ENCODE measurements at regions not wholly inside any gene's neighbourhood (a gene's known extent, or its start where the extent isn't known, plus 50 kb on each side); places are given as distances from the start of the nearest gene placed in this dataset.

DNA sequence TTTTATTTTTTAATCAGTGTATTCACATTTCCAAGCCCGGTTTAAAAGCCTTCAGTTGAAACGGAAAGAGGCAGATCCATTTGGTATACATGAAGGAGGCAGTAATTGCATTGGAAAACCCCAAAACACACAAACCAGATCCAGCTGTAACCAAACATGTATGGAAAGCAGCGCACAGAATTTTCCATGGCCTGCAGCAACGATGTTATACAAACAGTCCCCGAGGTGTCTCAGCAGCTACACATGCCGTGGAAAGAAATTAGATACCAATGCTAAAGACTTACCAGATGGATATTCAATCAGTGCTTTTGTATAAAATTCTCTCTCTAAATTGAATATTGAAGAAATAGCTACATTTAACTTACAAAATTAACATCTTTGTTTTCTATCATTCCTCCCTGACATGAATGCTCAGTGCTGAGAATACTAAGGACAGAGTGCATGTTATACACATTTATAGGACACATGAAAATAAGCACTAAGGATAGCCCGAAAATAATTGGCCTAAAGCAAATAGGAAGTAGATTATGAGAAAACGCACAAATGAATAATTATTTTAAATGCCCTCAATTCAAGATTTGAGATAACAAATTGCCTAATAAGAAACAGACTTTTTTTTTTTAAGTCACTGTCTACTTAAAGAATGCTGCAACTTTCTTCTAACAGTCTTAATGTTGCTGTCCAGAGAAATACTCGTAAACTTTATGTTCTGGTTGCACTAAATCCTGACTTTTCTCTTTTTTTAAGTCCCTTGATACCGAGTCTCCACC lies 713.1 kb downstream of the HDGFL1 start:
- intact Hi-C loops (cut with micrococcal nuclease): no loop called here

DNA sequence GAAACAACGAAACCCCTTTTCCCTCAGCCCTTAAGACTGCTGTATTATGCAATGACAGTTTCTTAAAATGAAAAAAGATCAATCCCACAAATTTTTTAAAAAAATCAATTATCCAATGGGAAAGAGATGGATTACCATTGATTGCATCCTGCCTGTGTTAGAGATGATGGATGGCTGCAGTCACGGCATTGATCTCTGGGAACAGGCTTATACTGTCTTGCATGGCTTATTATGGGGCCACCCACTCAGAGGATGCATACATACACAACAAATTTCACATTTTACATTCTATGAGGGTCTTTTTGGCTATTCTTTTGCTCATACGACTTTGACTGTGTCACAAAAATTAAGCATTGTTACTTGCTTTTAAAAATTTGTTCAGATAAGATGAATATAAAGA lies 724.3 kb downstream of the HDGFL1 start:
- intact Hi-C loops (cut with micrococcal nuclease): no loop called here

DNA sequence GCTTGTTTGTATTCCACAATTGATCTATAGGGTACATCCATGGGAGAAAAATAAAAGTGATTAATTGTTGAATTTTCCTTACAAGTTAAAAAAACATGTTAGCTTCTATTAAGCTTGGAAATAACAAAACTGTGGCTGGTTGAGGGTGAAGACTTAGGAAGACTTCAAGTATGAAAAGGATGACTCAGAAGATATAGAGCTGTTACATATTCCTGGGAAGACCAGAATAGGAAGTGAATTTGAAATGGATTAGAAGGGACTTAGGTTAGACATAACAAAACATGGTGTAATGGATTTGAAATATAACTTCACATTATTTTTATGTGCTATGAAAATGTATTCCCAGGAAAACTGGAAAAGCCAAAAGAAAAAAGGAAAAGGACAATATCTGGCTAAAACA lies 732.2 kb downstream of the HDGFL1 start:
- intact Hi-C loops (cut with micrococcal nuclease): no loop called here

DNA sequence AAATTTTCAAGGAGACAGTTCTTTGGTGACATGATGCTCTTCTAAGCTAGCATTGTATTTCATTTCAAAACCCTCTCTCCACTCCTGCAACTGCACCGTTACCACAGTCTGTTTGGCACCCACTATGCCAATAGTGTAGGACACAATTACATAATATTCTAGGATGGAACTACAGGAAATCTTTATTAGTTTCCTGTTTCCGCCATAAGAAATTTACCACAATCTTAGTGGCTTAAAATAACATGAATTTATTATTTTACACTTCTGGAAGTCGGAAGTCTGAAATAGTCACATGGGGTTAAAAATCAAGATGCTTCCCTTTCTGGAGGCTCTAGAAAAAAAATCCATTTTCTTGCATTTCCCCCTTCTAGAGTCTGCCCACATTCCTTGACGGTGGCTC lies 733.1 kb downstream of the HDGFL1 start:
- intact Hi-C loops (cut with micrococcal nuclease): no loop called here

DNA sequence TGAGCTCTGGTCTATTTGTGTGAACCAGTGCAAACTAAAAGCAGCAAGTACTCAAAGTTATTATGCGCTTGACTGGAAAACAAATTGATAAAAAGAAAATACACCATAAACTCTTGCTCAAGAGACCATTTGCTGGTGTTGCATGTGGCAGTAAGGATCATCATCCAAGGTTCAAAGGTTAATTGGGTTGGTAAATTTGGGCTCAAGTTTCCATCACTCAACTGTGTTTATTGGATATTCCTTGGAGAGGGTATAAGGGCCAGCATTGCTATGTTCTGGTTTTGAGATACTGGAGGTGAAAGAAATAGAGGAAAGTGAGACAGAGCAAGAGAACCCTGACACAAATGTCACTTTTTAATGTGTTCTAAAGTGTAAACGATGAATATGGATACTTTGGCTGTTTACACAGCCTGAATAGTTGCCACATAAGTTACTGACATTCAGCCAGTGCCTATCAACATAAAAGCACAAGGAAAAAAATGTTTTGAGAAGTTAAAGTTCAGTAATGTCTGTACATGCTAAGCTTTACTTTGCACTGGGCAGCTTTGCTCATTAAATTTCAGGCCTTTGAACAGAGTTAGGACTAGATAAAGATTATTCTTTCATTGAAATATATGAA lies 736.1 kb downstream of the HDGFL1 start:
- intact Hi-C loops (cut with micrococcal nuclease): no loop called here

DNA sequence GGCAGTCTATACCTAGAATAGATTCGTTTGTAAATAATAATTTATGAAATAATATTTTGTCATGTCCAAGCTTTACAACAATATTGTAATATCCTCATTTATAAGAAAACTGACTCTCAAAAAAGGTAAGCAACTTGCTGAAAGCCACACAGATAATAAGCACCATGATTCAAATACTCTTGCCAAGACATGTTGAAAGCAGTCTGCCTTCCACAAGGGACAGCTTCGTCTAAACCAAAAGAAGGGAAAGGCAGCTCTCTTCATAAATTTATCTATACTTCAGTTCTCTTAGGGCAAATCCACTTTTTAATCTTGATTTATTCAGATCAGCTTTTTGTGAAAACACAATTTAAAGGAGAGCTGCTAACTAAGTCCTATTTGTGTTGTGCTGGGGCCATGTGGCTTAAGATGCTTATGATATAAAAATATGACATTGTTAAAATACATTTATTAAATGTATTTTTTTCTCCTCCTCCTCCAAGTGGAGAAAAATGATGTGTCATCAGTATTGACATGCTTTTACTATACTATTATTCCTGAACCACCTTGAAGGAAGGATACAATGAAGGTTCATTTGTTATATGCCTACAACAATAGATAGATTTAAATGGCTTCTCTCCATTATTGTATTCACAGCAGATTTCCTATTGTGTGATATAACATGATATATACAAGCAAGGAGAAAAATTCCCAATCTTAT lies 737.0 kb downstream of the HDGFL1 start:
- intact Hi-C loops (cut with micrococcal nuclease): no loop called here

DNA sequence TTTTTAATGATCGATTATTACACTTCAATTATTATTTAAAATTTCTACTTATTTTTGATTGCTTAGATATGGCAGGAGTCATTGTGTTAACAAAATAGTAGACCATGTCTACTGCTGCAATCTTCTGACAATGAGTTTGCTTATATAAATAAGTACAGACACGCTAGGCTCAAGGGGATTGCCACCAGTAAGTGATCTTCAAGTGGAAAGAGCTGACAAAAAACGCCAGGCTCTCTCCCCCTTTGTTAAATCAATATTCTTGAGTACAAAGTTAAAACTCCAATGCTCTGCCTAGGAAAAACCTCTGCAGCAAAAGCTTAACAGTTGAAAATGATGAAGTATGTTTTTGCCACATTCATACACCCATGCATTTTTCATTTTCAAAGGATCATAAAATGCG lies 738.1 kb downstream of the HDGFL1 start:
- intact Hi-C loops (cut with micrococcal nuclease): no loop called here

DNA sequence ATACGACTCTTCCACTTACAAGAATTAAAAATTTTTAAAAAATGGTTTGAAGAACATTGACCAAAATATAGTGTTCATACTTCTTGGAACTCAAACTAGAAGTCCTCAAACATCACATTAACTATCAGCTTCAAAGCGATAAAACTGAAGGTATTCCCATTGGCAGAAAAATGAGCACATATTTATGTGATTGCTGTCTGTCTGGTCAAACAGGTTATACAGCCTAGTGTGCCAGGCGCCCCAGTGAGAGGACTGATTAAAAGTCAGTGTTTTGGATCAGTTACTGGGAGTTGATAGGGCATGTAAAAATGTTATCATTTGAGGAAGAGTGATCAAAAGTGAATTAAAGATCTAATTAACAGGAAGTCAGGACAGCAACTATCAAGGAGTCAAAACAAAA lies 738.8 kb downstream of the HDGFL1 start:
- intact Hi-C loops (cut with micrococcal nuclease): no loop called here

DNA sequence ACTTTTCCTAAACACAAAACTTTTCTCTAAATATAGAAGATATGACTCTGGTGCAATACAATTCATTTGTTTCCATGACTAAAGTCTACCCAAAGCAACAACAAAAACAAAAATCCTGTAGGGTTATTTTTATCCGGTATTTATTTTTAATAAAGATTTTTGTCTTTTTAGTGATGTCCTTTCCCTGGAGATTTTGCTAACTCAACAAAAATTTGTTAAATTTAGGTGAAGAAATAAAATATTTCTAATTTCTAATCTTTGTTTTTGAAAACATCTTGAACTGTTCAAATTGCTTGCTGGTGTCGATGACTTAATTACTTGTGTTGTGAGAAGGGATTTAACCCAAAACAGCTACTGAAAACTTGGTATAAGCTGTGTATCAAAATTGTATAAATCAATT lies 741.8 kb downstream of the HDGFL1 start:
- intact Hi-C loops (cut with micrococcal nuclease): no loop called here

DNA sequence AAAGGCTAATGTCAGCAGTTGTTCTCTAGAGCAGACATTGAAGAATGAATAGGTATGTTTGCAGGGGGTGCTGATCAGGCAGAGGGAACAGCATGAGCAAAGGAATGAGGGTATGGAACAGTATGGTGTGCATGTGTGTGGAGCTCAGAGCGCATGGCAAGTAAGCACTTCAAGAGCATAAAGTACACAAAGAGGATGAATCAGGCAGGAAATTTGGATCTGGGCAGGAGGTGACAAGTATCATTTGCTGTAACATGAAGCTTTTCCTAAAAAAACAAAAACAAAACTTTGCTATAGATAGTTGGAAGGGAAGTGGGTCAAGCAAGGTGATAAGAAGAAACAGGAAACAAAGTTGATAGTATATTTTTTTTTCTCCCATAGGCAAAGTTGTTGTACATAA lies 746.8 kb downstream of the HDGFL1 start:
- intact Hi-C loops (cut with micrococcal nuclease): no loop called here

DNA sequence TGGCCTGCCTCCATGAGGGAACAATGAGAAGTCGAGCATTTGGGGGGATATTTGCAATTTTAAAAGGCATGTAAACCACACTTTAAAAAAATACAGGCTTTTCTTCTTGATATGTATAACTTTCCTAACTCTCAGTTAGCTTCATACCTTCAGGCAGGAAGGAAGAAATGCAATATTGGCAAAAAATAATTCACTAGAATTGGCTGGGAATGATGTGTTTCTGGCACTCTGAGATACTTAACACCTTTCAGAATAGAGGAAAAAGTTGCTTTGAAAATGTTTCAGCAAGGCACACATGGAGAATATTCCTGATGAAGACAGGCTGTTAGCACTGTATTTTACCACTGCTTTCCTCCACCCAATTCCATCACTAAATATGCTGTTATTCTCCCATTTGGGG lies 747.6 kb downstream of the HDGFL1 start:
- intact Hi-C loops (cut with micrococcal nuclease): no loop called here

DNA sequence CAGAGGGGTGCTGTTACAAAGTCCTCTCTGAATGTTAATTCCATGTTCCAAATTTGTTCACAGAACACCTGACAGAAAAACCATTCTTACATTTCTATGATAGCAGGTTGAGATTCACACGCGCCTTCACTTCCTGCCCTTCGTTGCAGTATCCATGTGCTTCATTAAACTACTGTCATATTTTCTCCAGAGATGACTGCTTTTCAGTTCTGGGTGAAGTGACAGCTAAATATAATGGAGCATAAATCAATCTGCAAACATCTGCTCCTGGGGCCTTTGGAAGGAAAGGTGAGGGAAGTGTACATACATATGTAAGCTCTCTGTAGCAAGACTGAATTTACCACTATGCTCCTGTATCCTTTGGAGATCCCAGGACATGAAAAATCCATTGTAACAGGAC lies 750.2 kb downstream of the HDGFL1 start:
- intact Hi-C loops (cut with micrococcal nuclease): no loop called here

DNA sequence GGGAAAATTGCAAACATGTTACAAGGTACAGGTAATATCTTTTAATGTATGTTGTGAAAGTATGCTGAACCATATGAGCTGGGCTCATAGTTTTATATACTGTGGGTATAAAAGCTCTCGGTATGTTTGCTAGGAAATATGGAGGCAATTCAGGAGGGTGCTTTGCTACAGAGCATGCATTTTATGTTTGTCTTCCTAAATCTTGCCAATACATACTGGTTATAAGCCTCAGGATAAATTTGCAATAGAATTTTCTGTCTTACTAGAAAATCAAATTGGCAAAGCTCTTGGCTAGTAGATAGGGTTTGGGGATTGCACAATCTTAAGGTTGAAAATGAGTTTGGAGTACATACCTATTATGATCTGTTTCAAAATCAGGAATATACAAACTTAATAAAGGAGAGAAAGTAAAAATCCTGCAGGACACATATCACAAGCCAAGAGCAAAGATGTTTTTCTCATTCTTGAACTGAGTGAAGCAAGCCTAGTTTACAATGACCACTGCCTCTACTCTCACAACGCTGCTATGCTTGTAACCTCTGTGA lies 751.2 kb downstream of the HDGFL1 start:
- intact Hi-C loops (cut with micrococcal nuclease): no loop called here

DNA sequence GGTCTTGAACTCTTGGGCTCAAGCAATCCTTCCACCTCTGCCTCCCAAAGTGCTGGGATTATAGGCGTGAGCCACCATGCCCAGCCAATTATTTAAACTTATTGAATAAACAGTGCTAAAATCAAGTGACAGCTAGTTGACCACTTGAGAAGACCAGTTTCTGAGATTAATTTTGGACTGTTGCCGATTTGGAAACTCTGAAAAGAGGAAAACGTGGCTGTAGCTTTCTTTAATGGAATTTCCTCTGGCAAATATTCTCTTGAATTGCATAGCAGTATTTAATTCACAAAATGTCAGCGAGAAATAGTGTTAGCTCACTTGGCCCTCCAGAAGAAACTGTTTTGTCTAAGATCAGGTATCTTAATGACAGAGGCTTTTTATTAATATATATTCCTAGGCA lies 754.5 kb downstream of the HDGFL1 start:
- intact Hi-C loops (cut with micrococcal nuclease): no loop called here

DNA sequence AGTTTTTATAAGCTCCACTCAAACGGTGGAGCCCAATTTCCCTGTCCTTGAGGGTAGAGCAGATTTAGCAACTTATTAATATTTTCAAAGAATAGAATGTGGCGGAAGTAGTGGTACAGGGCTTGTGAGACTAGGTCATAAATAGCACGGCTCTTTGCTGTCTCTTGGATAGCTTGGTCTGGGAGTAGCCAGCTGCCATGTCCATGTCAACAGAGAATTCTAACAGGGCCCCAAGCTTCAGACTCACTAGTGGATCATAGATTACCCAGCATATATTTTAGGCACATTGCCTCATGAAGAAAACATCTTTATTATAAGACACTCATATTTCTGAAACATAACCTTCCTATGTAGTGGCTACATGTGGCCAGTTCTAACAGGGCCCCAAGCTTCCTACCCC lies 755.7 kb downstream of the HDGFL1 start:
- intact Hi-C loops (cut with micrococcal nuclease): no loop called here

DNA sequence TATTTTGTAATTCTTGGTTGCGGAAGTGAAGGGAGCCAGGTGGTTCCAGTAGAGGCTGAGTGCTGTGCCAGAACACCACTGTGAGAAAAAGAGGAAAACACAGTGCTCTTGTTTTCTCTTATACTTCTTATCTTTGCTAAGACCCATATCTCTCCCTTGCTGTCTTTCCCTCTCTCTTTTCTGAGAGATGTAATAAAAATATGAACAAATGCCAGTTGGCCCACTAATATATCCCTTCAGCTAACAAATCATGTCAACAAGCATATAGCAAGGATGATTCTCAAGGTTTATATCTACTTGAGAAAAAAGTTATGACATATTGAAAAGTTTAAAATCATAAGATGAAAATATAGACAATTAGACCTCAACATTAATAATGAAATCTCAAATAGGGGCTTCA lies 758.3 kb downstream of the HDGFL1 start:
- intact Hi-C loops (cut with micrococcal nuclease): no loop called here

DNA sequence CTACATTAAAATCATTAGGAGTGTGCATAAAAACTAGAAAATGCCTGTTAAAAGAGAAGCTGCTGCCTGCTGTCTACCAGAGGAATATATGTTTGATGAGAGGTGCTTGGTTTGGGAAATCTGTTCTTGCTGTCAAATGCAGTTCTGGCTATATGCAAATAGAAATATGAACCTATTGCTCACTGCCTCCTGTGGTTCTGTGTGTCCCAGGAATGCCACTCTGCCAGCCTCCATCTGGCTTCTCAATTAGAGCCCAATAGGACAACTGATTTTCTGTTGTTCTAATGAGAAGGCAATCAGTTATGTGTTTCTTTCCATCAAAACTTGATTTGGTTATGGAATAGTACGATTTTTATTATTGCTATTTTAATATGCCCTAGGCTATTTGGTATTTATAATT lies 759.7 kb downstream of the HDGFL1 start:
- intact Hi-C loops (cut with micrococcal nuclease): no loop called here

DNA sequence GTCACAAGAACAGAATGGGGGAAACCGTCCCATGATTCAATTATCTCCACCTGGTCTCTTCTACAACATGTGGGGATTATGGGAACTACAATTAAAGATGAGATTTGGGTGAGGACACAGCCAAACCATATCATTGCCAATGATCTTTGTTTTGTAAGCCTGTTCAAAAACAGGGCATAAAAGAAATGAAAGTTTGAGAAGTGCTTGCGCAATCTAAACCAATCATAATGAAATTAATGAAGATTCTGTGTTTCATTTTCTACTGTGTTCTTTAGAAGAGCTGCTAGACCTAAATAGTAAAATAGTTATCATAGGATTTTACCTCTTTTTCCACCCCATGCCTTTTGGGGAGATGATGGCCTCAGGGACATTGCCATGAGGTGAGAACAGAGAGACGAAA lies 761.3 kb downstream of the HDGFL1 start:
- intact Hi-C loops (cut with micrococcal nuclease): no loop called here

DNA sequence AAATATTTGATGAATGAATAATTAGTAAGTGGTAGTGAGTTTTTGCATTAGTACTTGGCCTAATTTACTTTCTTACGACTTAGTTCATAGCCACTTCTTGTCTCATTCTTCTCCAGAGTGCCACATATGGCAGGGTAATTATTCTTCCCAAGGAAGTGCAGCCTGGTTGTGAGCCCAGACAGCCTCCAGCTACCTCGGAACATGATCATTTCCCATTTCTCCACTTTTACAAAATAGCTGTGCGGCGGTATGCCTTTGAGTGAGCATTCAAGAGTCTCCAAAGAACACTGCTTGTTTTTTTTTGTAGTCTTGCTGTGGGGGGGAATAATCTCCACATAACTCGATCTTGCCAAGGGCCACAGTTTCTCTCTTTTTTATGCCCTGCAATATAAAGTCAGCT lies 765.0 kb downstream of the HDGFL1 start:
- intact Hi-C loops (cut with micrococcal nuclease): no loop called here

DNA sequence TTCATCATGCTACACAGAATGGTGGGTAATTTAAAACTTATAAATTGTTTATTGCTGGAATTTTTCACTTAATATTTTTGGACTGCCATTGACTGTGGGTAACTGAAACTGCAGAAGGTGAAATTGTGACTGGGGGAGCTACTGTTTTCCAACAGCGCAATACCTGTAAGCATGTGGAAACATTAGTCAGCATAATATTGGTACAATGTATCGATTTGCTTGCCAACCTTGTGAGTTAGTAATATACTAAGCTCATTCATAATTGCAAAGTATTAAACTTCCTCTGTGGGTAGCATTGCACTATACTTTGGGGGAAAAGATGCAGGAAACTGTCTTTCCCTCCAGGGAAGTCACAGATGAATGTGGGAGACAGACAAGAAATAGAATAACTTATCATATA lies 766.5 kb downstream of the HDGFL1 start:
- intact Hi-C loops (cut with micrococcal nuclease): no loop called here

DNA sequence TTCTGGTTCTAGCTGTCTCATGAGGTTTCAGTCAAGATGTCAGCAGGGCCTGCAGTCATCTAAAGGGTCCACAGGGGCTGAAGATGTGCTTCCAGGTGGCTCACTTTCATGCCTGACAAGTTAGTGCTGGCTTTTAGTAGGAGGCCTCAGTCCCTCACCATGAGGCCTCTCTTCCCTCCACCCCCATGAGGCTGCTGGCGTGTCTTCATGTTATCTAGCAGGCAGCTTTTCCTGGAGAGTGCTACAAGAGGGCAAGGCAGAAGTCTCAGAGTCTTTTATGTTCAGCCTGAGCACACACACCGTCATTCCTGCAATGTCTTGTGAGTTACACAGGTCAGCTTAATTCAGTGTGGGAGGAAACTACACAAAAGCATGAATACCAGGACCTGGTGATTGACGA lies 769.9 kb downstream of the HDGFL1 start:
- intact Hi-C loops (cut with micrococcal nuclease): no loop called here

DNA sequence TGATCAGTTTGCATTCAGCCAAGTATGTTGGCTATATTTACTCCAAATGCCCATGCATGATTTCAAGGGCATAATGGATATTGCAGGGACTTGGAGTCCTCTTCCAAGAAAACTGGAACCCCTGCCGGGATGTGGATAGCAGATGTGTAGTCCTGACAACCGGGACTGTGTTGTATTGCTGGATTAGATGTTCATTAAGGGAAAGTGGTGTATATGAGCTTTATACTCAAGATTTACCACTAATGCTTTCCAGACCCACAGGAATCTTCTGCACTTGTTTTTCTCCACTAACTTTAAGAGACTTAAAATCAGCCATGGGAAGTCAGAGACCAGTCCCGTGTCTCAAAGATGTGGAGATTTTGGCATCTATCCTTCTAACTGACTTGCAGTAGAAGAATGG lies 770.9 kb downstream of the HDGFL1 start:
- intact Hi-C loops (cut with micrococcal nuclease): no loop called here

All from T-helper 1 cell treated with Interleukin-12 subunit alpha and Interleukin-12 subunit beta and Interleukin-4 antibody, amounts not matched to agents 30 ng/mL and 1 ng/mL, for 36 hours (primary cell).